ENCODE measurements at regions not wholly inside any gene's neighbourhood (a gene's known extent, or its start where the extent isn't known, plus 50 kb on each side); places are given as distances from the start of the nearest gene placed in this dataset.

DNA sequence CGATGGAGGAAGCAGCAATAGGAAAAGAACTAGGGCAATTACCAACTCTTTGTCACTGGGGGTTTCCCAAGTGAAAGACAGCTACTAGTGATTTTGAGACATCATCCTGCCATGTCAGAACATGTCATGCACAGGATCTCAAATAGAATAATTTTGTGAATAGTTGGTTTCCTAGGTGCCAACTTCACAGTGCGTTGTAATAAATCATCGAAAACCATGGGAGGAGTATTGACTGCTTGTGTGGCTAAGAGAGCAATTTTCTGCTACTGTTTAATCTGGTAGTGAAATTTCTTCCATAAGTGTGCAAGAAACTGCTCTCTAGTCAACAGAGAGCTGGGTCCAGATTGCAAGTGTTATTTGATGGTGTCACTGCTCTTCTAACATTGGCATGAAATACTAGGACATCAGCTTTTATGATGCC, 168.6 kb downstream of the NNT start (continued):
- TF ChIP-seq MECOM (CRISPR knock-in tag; IDR thresholded peaks at IDR 0.05) (0 out of 2 replicates have a peak, but pooled peaks have one; percentile 53), E2F3 (CRISPR knock-in tag; IDR thresholded peaks at IDR 0.05) (0 out of 2 replicates have a peak, but pooled peaks have one; percentile 30), HDAC8 (tag; IDR thresholded peaks at IDR 0.05) (0 out of 2 replicates have a peak, but pooled peaks have one; percentile 45), KLF6 (CRISPR knock-in tag; IDR thresholded peaks at IDR 0.05; ENCODE audit: borderline replicate concordance) (peak; percentile 66; the same call in 1 of the 2 replicates), ZNF311 (CRISPR knock-in tag; IDR thresholded peaks at IDR 0.05) (peak; percentile 83), ZNF41 (CRISPR knock-in tag; conservative IDR thresholded peaks at IDR 0.05) (peak; percentile 72), ZNF79 (CRISPR knock-in tag; IDR thresholded peaks at IDR 0.05; ENCODE audit: low read depth) (peak; percentile 62; the same call in 1 of the 2 replicates), MCM3 (IDR thresholded peaks at IDR 0.05) (no peak), ZSCAN32 (CRISPR knock-in tag; IDR thresholded peaks at IDR 0.05) (no peak), ZNF263 (CRISPR knock-in tag; IDR thresholded peaks at IDR 0.05; ENCODE audit: borderline replicate concordance) (no peak), TEAD1 (CRISPR knock-in tag; IDR thresholded peaks at IDR 0.05) (peak in 1 of 2 experiments; percentile 62; a peak in 1 of 4 replicates), DIDO1 (tag; IDR thresholded peaks at IDR 0.05; ENCODE audit: low read depth) (0 out of 2 replicates have a peak, but pooled peaks have one; percentile 40), ZNF76 (CRISPR knock-in tag; IDR thresholded peaks at IDR 0.05; ENCODE audit: borderline replicate concordance) (0 out of 2 replicates have a peak, but pooled peaks have one; percentile 71), NR2C1 (IDR thresholded peaks at IDR 0.05) (no peak), NR2C1 (tag; IDR thresholded peaks at IDR 0.05) (peak; percentile 38), ZBTB17 (CRISPR knock-in tag; IDR thresholded peaks at IDR 0.05) (peak; percentile 69), ZNF830 (CRISPR knock-in tag; IDR thresholded peaks at IDR 0.05) (no peak), ZKSCAN3 (CRISPR knock-in tag; IDR thresholded peaks at IDR 0.05) (peak; percentile 57; the same call in 1 of the 2 replicates), HDGF (IDR thresholded peaks at IDR 0.05) (no peak), BCL6 (CRISPR knock-in tag; IDR thresholded peaks at IDR 0.05) (0 out of 2 replicates have a peak, but pooled peaks have one; percentile 50), KDM1A (IDR thresholded peaks at IDR 0.05) (no peak)
- TF ChIP-seq, protein P1, sequence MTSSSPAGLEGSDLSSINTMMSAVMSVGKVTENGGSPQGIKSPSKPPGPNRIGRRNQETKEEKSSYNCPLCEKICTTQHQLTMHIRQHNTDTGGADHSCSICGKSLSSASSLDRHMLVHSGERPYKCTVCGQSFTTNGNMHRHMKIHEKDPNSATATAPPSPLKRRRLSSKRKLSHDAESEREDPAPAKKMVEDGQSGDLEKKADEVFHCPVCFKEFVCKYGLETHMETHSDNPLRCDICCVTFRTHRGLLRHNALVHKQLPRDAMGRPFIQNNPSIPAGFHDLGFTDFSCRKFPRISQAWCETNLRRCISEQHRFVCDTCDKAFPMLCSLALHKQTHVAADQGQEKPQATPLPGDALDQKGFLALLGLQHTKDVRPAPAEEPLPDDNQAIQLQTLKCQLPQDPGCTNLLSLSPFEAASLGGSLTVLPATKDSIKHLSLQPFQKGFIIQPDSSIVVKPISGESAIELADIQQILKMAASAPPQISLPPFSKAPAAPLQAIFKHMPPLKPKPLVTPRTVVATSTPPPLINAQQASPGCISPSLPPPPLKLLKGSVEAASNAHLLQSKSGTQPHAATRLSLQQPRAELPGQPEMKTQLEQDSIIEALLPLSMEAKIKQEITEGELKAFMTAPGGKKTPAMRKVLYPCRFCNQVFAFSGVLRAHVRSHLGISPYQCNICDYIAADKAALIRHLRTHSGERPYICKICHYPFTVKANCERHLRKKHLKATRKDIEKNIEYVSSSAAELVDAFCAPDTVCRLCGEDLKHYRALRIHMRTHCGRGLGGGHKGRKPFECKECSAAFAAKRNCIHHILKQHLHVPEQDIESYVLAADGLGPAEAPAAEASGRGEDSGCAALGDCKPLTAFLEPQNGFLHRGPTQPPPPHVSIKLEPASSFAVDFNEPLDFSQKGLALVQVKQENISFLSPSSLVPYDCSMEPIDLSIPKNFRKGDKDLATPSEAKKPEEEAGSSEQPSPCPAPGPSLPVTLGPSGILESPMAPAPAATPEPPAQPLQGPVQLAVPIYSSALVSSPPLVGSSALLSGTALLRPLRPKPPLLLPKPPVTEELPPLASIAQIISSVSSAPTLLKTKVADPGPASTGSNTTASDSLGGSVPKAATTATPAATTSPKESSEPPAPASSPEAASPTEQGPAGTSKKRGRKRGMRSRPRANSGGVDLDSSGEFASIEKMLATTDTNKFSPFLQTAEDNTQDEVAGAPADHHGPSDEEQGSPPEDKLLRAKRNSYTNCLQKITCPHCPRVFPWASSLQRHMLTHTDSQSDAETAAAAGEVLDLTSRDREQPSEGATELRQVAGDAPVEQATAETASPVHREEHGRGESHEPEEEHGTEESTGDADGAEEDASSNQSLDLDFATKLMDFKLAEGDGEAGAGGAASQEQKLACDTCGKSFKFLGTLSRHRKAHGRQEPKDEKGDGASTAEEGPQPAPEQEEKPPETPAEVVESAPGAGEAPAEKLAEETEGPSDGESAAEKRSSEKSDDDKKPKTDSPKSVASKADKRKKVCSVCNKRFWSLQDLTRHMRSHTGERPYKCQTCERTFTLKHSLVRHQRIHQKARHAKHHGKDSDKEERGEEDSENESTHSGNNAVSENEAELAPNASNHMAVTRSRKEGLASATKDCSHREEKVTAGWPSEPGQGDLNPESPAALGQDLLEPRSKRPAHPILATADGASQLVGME (CRISPR knock-in tag; IDR thresholded peaks at IDR 0.05), result peak; percentile 83; the same call in 1 of the 2 replicates
- TF ChIP-seq, protein P2, sequence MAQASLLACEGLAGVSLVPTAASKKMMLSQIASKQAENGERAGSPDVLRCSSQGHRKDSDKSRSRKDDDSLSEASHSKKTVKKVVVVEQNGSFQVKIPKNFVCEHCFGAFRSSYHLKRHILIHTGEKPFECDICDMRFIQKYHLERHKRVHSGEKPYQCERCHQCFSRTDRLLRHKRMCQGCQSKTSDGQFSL (CRISPR knock-in tag; IDR thresholded peaks at IDR 0.05), result no peak
- TF ChIP-seq, protein P2 (tag; IDR thresholded peaks at IDR 0.05), result peak in 1 of 2 experiments; percentile 68; a peak in 1 of 4 replicates
- TF ChIP-seq, protein P3, sequence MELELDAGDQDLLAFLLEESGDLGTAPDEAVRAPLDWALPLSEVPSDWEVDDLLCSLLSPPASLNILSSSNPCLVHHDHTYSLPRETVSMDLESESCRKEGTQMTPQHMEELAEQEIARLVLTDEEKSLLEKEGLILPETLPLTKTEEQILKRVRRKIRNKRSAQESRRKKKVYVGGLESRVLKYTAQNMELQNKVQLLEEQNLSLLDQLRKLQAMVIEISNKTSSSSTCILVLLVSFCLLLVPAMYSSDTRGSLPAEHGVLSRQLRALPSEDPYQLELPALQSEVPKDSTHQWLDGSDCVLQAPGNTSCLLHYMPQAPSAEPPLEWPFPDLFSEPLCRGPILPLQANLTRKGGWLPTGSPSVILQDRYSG (tag; conservative IDR thresholded peaks at IDR 0.05; ENCODE audit: low read depth), result no peak
